RWPE2 (cell line): ENCODE measurements at regions not wholly inside any gene's neighbourhood (a gene's known extent, or its start where the extent isn't known, plus 50 kb on each side); places are given as distances from the start of the nearest gene placed in this dataset.

Experiments used
- ATAC-seq: fragments of 200-7000 bp; cut with Tn5 transposase; 3 replicates; pipeline ENCODE4 v1.9.1; 2021; ENCODE audit warnings: low read depth
- DNase-seq: peaks from one replicate; pipeline ENCODE4 v3.0.0-alpha.2; 2020; ENCODE audit warnings: low spot score
- H3K27ac ChIP-seq: fragments of 450-650 bp; 2 replicates; pipeline ENCODE4 v1.5.1; 2017; ENCODE audit warnings: mild to moderate bottlenecking; ENCODE audit not compliant: poor library complexity, severe bottlenecking
- H3K27me3 ChIP-seq: fragments of 250-450 bp; sonication (Bioruptor Pico); 2 replicates; pipeline ENCODE4 v1.5.1; 2021; ENCODE audit warnings: mild to moderate bottlenecking, moderate library complexity; ENCODE audit not compliant: insufficient read depth, poor library complexity, severe bottlenecking
- H3K36me3 ChIP-seq: fragments of 250-450 bp; sonication (Bioruptor Pico); 2 replicates; pipeline ENCODE4 v1.5.1; 2020; ENCODE audit warnings: low read depth, mild to moderate bottlenecking, moderate library complexity
- H3K4me1 ChIP-seq: fragments of 250-450 bp; sonication (Bioruptor Pico); 2 replicates; pipeline ENCODE4 v1.5.1; 2021; ENCODE audit warnings: mild to moderate bottlenecking, moderate library complexity; ENCODE audit not compliant: insufficient read depth, poor library complexity, severe bottlenecking
- H3K4me3 ChIP-seq: fragments of 250-450 bp; sonication (Bioruptor Pico); 2 replicates; pipeline ENCODE4 v1.5.1; 2021; ENCODE audit warnings: mild to moderate bottlenecking, moderate library complexity; ENCODE audit not compliant: severe bottlenecking
- H3K9me3 ChIP-seq: fragments of 250-450 bp; sonication (Bioruptor Pico); 2 replicates; pipeline ENCODE4 v1.5.1; 2021; ENCODE audit warnings: mild to moderate bottlenecking, moderate library complexity; ENCODE audit not compliant: severe bottlenecking
- TF ChIP-seq, protein P1 (sequence below): fragments of 450-650 bp; IDR thresholded peaks from one replicate; pipeline ENCODE4 v1.5.1; 2017; ENCODE audit warnings: mild to moderate bottlenecking, moderate library complexity; ENCODE audit not compliant: poor library complexity, severe bottlenecking

DNA sequence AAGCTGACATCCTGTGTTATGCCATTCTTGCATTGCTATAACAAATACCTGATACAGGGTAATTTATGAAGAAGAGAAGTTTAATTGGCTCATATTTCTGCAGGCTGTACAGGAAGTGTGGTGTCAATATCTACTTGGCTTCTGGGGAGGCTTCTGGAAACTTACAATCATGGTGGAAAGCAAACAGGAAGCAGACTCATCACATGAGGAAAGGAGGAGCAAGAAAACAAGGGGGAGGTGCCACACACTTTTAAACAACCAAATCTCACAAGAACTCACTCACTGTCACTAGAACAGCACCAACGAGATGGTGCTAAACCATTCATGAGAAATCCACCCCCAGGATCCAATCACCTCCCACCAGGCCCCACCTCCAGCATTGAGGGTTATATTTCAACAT lies 143.1 kb upstream of the GGTLC1 start:
- Histone ChIP-seq H3K4me3 (no peak overlapping the region), H3K36me3 (no peaks in the 10 kb centered on the region), H3K9me3 (no peaks in the 10 kb centered on the region), H3K27me3 (no peaks in the 10 kb centered on the region), H3K4me1 (peaks cover 33% of the 10 kb centered on the region), H3K27ac (peak overlapping the region; percentile 79)
- DNase-seq (no peak), ATAC-seq (peak; percentile 24; the same call in 2 of the 3 replicates)
- TF ChIP-seq, protein P1, sequence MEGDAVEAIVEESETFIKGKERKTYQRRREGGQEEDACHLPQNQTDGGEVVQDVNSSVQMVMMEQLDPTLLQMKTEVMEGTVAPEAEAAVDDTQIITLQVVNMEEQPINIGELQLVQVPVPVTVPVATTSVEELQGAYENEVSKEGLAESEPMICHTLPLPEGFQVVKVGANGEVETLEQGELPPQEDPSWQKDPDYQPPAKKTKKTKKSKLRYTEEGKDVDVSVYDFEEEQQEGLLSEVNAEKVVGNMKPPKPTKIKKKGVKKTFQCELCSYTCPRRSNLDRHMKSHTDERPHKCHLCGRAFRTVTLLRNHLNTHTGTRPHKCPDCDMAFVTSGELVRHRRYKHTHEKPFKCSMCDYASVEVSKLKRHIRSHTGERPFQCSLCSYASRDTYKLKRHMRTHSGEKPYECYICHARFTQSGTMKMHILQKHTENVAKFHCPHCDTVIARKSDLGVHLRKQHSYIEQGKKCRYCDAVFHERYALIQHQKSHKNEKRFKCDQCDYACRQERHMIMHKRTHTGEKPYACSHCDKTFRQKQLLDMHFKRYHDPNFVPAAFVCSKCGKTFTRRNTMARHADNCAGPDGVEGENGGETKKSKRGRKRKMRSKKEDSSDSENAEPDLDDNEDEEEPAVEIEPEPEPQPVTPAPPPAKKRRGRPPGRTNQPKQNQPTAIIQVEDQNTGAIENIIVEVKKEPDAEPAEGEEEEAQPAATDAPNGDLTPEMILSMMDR, result no peak

DNA sequence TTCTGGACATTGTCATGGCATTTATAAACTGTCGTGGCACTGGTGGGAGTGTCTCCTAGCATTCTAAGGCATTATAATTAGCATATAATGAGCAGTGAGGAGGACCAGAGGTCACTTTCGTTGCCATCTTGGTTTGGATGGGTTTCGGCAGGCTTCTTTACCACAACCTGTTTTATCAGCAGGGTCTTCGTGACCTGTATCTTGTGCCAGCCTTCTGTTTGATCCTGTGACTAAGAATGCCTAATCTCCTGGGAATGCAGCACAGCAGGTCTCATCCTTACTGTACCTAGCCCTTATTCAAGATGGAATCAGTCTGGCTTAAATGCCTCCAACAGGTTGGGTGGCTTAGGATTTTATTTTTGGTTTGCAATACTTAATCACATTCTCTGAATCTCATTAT lies 142.7 kb upstream of the GGTLC1 start:
- DNase-seq (no peak), ATAC-seq (peak; percentile 73)
- peaks cover 33% of the 10 kb centered on the region for H3K4me1 ChIP-seq
- H3K27me3 ChIP-seq, result no peaks in the 10 kb centered on the region
- H3K4me3 ChIP-seq, result no peak overlapping the region
- TF ChIP-seq, protein P1, result no peak
- H3K27ac ChIP-seq, result peak overlapping the region; percentile 79
- H3K9me3 ChIP-seq, result no peaks in the 10 kb centered on the region
- no peaks in the 10 kb centered on the region for H3K36me3 ChIP-seq

DNA sequence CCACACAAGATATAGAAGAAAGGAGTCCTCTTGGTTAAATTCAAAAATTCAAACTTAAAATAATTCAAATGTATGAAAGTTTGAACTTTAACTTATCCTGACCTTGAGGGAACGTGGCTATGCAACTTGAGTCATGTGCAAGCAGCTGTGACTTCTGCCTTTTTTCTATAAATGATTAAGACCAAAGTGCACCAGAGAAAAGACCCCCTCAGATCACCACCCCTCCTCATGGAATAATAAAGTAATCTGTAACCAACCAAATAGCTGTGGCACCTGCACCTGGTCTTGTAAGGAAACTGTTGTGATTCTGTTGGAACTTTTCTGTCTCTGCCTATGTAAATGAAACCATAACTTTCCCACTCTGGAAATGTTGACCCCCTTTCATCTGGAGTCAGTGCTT lies 141.1 kb upstream of the GGTLC1 start:
- no peaks in the 10 kb centered on the region for H3K9me3 ChIP-seq
- peaks cover 31% of the 10 kb centered on the region for H3K4me1 ChIP-seq
- H3K4me3 ChIP-seq, result no peak overlapping the region
- TF ChIP-seq, protein P1, result no peak
- no peaks in the 10 kb centered on the region for H3K27me3 ChIP-seq
- DNase-seq (no peak), ATAC-seq (no peak)
- no peak overlapping the region for H3K27ac ChIP-seq
- H3K36me3 ChIP-seq, result no peaks in the 10 kb centered on the region

DNA sequence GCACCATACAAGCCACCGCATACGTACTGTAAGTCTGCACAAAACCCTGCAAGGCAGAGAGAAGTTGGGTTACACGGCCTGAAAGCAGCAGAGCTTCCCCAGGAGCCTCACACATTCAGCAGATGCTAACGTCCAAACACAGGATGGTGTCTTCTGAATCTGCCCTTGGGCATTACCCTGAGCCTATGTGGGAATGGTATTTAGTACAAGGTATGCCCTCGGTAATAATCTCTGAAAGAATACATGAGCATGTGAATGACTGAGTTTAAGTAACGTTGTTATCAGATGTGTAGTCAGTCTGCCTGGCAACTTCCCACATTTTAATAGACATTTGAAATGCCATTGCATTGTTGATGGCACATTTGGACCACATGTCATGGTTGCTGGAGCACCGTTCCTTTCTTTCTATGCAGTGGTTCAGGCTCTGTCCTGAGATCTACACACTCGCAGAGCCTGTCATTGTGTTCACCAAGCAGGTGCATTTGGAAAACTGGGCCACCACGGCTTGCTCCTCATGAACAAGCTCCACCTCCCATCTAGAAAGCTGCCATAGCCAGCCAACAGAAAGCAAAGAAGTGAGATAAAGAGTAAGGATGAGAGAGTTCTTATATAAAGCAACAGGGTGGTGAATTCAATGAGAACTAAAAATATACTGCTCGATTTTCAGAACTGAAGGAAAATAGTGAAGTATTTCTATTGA lies 136.5 kb upstream of the GGTLC1 start:
- no peaks in the 10 kb centered on the region for H3K36me3 ChIP-seq
- TF ChIP-seq, protein P1, result no peak
- no peak overlapping the region for H3K4me3 ChIP-seq
- ATAC-seq (no peak), DNase-seq (no peak)
- H3K4me1 ChIP-seq, result no peaks in the 10 kb centered on the region
- no peaks in the 10 kb centered on the region for H3K27me3 ChIP-seq
- H3K27ac ChIP-seq, result no peak overlapping the region
- H3K9me3 ChIP-seq, result no peaks in the 10 kb centered on the region

DNA sequence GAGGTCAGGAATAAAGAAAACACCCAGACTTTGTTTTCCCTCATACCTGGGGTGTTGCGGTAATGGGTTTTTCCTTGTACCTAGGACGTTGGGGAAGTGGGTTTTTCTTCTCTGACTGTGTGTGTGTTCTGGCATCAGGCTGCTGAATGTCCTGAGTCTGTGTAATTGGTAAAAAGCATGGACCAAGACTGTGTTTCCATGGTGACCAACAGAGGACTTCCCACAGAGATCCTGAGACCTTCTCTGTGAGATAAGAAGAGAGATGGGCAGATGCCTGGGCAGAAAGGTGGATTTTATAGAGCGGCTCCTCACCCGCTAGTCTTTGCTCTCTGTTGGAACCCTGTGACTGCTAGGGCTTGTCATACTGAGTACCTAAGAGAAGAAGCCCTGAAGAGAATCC lies 135.4 kb upstream of the GGTLC1 start:
- H3K27ac ChIP-seq, result no peak overlapping the region
- H3K4me1 ChIP-seq, result no peaks in the 10 kb centered on the region
- H3K27me3 ChIP-seq, result no peaks in the 10 kb centered on the region
- TF ChIP-seq, protein P1, result no peak
- DNase-seq, result no peak
- H3K4me3 ChIP-seq, result no peak overlapping the region
- no peak for ATAC-seq
- H3K9me3 ChIP-seq, result no peaks in the 10 kb centered on the region
- H3K36me3 ChIP-seq, result no peaks in the 10 kb centered on the region
